NB4 (cell line): ENCODE measurements at regions not wholly inside any gene's neighbourhood (a gene's known extent, or its start where the extent isn't known, plus 50 kb on each side); places are given as distances from the start of the nearest gene placed in this dataset.

Source experiments
- CTCF ChIP-seq: IDR thresholded peaks from one replicate; pipeline ENCODE4 v1.5.1; 2012; ENCODE audit warnings: low read depth, low read length
- MAX ChIP-seq: IDR thresholded peaks from 2 replicates; pipeline ENCODE4 v1.6.1; 2011; ENCODE audit warnings: low read depth, low read length
- MYC ChIP-seq: IDR thresholded peaks from 2 replicates; pipeline ENCODE4 v1.6.1; 2011; ENCODE audit warnings: low read depth, low read length
- POLR2A ChIP-seq: IDR thresholded peaks from 2 replicates; pipeline ENCODE4 v1.6.1; 2011; ENCODE audit warnings: mild to moderate bottlenecking; ENCODE audit not compliant: insufficient read length; ENCODE audit errors: extremely low read depth

GRCh38 chr13:73610799-73611592 lies 523.2 kb downstream of the KLF12 start:
- TF ChIP-seq CTCF, result no peak
- no peak for TF ChIP-seq POLR2A
- no peak for TF ChIP-seq MAX
- no peak for TF ChIP-seq MYC
